ENCODE measurements at regions not wholly inside any gene's neighbourhood (a gene's known extent, or its start where the extent isn't known, plus 50 kb on each side); places are given as distances from the start of the nearest gene placed in this dataset.

GRCh38 chr2:219995991-219996765 lies 368.7 kb downstream of the SLC4A3 start:
- TF ChIP-seq CTCF (IDR thresholded peaks at IDR 0.05; ENCODE audit: low read depth, low read length, poor library complexity, severe bottlenecking) (no peak), EZH2phosphoT487 (IDR thresholded peaks at IDR 0.05; ENCODE audit: borderline replicate concordance, low read length) (no peak)
